KOPT-K1 (cell line): ENCODE measurements at regions not wholly inside any gene's neighbourhood (a gene's known extent, or its start where the extent isn't known, plus 50 kb on each side); places are given as distances from the start of the nearest gene placed in this dataset.
A peak's percentile ranks its signal among the peaks of the same experiment; 100 is the strongest.

Experiments used
- H3K27ac ChIP-seq: fragments of 200-600 bp; sonication (generic); 2 replicates; pipeline ENCODE4 v1.5.1; 2016; ENCODE audit warnings: antibody characterized with exemption, mild to moderate bottlenecking, low read depth, low read length; ENCODE audit not compliant: poor library complexity, severe bottlenecking
- H3K36me3 ChIP-seq: fragments of 200-600 bp; sonication (generic); 2 replicates; pipeline ENCODE4 v1.5.1; 2017; ENCODE audit warnings: antibody characterized with exemption, mild to moderate bottlenecking, low read length, moderate library complexity; ENCODE audit not compliant: insufficient read depth
- H3K9me3 ChIP-seq: fragments of 200-600 bp; sonication (generic); 2 replicates; pipeline ENCODE4 v1.5.1; 2017; ENCODE audit warnings: antibody characterized with exemption, low read length, mild to moderate bottlenecking; ENCODE audit not compliant: insufficient read depth, poor library complexity, severe bottlenecking

DNA sequence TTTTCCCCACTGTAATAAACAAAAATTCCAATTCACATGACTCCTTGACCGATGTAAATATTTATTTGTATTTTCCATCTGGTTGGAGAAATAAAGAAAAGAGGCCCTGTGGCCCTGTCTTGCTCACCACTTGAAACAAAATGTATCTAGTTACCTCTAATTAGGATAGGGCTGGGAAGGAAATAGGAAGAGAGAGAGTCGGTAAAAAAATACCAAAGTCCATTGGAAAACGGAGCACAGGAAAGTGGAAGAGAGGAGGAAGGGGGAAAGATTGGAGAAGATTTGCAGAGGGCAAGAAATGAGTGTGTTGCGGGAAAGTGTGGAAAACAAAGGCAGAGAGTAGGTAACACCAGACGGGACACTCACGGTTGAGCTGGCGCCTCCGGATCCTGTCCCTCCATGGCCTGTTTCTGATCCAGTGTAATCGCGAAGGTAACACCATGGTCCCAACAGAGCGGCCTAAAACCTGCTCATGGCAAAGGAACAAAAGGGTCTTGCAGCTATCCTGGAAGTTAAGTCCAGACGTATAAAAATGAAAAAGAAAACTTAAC is 105.8 kb upstream of the RIPOR2 start:
- Histone ChIP-seq H3K9me3 (no peaks in the 10 kb centered on the region), H3K27ac (peak overlapping the region; percentile 94), H3K36me3 (no peaks in the 10 kb centered on the region)

- no peaks in the 10 kb centered on the region for H3K9me3 ChIP-seq
- peak overlapping the region; percentile 94 for H3K27ac ChIP-seq
- H3K36me3 ChIP-seq: no peaks in the 10 kb centered on the region
Measured at GRCh38 chr6:25042036-25042521, 106.3 kb upstream of the RIPOR2 start.

DNA sequence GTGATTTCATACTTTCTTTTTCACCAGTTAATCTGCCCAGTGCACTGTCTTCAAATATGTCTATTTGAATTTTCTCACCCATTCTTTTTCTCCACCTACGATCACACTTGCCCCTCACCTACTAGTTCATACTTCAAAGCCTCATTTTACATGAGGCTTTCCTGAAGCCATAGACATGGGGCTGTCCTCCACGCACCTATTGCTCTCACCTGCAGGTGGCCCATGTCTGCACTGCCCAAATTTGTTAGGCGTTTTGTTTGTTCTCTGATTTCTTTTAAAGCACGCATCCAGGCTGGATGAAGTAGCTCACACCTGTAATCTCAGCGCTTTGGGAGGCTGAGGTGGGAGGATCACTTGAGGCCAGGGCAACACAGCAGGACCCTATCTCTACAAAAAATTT is 106.8 kb upstream of the RIPOR2 start:
- Histone ChIP-seq H3K36me3 (no peaks in the 10 kb centered on the region), H3K9me3 (no peaks in the 10 kb centered on the region), H3K27ac (peak overlapping the region; percentile 94)

DNA sequence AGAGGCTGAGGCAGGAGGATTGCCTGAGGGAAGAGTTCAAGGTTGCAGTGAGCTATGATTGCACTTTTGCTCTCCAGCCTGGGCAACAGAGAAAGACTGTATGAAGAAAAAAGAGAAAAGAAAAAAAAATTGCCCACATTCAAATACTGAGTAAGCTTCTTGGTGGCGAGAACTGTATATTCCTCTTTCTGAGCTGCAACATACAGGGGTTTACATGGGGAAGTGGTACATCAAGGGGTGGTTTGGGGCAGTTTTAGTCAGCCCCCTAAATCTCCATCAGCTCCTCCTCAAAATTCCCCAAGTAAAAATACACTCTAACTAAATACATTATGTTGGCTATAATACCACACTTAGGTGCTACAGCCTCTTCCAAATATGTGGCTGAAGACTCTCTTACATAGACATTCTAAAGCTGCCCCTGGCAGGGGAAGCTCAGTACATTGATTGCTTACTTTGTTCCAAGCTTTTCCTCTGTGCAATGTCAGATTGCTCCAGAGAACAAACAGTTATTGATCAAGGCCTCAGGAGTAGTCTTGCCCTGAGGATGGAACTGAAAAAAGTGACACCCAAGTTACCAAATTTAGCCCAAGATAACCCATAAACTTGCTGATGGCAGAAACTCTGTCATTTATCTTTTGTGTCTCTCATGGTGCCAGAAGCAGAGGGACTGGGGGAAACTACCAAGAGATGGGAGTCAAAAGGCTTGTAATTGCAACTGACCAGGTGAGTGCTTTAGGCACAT is 107.4 kb upstream of the RIPOR2 start:
- Histone ChIP-seq H3K36me3 (no peaks in the 10 kb centered on the region), H3K9me3 (no peaks in the 10 kb centered on the region), H3K27ac (no peak overlapping the region)

- H3K27ac ChIP-seq: no peak overlapping the region
- H3K36me3 ChIP-seq: no peaks in the 10 kb centered on the region
- H3K9me3 ChIP-seq: peaks cover 7% of the 10 kb centered on the region
Measured at GRCh38 chr6:25043892-25044291, 108.1 kb upstream of the RIPOR2 start.

- Histone ChIP-seq H3K36me3 (no peaks in the 10 kb centered on the region), H3K9me3 (peaks cover 13% of the 10 kb centered on the region), H3K27ac (no peak overlapping the region)
Measured at GRCh38 chr6:25046942-25047341, 111.2 kb upstream of the RIPOR2 start.

DNA sequence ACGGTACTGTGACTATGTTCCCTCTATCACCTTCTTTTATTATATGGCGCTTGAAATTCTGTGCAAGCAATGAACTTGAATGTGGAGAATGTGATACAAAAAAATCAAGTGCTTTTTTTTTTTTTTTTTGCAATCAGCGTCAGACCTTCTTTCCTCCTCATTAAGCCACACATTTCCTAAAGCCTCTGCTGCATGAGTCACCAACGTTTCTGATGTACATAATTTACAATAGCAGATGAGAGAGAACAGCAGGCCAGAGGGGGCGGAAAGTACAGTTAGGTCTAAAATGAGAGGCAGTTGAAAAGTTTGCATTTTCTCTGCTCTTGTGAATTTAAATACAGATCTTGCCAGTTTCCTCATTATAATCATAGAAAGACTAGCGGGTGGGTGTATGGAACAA is 114.6 kb upstream of the RIPOR2 start:
- no peaks in the 10 kb centered on the region for H3K36me3 ChIP-seq
- peak overlapping the region; percentile 78 for H3K27ac ChIP-seq
- peaks cover 13% of the 10 kb centered on the region for H3K9me3 ChIP-seq

DNA sequence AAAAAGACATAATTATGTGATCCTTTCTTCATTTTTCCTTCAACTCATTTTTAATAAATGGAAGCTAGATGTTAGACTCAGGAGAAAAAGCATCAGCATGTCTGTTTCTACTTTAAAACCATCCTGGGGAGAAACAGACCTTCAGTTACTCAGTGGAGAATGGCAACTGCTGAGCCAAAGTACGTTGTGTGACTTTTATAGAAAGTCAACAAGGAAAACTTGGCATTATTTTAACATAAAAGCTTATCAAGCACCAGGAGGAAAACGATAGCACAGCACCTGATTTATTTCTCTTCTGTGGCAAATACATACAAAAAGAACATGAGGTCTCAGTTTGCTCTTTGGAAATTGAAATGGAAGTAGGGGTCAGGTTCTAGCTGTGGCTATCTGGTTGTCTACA is 115.3 kb upstream of the RIPOR2 start:
- Histone ChIP-seq H3K27ac (peak overlapping the region; percentile 78), H3K36me3 (no peaks in the 10 kb centered on the region), H3K9me3 (peaks cover 13% of the 10 kb centered on the region)

- peak overlapping the region; percentile 78 for H3K27ac ChIP-seq
- H3K9me3 ChIP-seq: peaks cover 13% of the 10 kb centered on the region
- H3K36me3 ChIP-seq: no peaks in the 10 kb centered on the region
Measured at GRCh38 chr6:25052181-25052580, 116.4 kb upstream of the RIPOR2 start.

DNA sequence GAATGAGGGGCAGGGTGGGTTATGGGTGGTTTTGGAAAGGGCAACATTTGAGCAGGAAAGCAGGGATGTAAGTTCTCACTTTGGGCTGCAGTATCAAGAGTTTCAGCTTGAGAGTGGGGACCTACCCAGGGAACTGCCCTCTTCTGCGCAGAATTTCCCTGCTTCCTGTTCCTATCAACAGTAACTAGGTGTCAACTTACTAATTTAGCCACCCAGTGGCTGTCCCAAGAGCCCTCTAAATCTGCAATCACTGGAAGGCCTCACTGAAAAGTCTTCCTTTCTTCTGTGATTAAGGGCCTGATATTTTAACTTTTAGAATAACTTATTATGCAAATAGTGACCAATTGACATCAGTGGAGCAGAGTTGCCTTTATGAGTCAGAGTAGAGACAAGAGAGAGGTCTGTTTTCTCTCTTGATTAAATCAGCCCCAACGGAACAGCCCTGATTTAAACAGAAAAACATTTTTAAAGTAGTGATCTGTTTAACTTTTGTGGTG is 118.2 kb upstream of the RIPOR2 start:
- H3K9me3 ChIP-seq: peaks cover 5% of the 10 kb centered on the region
- peak overlapping the region; percentile 46 for H3K27ac ChIP-seq
- no peaks in the 10 kb centered on the region for H3K36me3 ChIP-seq

DNA sequence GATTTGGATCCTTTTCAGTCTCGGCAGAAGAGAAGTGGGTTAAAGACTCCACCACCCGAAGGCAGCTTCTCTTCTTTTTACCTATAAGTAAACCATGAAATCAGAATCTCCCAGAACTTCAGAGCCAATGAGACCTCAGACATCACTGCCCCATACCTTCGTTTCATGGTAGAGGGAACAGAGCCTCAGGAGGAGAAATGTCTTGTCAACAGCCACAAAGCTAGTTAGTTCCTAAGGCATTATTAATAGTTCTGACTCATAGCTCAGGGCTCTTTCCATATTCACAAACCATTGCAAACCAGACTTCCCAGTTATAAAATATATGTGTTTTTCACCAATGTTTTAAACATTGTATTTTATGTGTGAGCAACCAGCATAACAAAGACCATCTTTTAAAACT is 118.7 kb upstream of the RIPOR2 start:
- Histone ChIP-seq H3K36me3 (no peaks in the 10 kb centered on the region), H3K27ac (peak overlapping the region; percentile 89), H3K9me3 (peaks cover under 1% of the 10 kb centered on the region)

GRCh38 chr6:25056130-25056529 is 120.4 kb upstream of the RIPOR2 start:
- H3K27ac ChIP-seq: peak overlapping the region; percentile 89

DNA sequence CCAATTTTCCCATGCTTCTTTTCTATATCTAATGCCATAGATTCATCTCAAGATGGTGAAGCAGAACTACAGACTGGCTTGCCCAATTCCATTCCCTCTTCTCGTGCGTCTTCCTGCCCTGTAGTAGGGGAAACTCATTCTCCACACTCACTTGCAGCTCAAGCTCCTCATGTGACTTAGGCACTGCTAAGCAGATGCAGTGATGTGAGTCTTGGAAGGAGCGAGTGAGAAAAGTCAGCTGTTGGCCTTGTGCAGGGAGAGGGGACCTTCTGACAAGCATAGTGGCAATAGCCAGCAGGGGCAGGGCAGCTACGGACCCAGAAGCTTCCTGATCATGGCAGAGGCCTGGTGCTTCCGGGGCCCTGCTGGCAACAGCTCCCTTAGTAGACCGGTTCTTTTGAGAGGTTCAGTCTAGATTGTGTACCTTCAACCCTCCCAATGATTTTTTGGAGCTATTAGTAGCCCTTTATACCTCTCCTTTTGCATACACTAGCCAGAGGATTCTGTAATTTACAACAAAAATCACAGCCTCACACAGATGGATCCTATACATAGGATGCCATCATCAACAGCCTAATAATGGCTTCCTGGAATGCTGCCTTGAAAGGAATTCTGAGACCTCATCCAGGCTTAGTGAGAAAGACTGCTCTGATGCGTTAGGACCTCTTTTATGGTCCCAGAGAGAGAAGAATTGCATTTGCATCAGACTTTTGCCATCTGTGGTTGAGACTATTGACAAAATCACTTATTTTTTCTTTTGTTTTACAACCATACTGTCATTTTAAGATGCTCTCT is 121.5 kb upstream of the RIPOR2 start:
- Histone ChIP-seq H3K36me3 (no peaks in the 10 kb centered on the region), H3K9me3 (no peaks in the 10 kb centered on the region), H3K27ac (peak overlapping the region; percentile 89)

More at GRCh38 chr6:25056130-25056529, 120.4 kb upstream of the RIPOR2 start:
- H3K9me3 ChIP-seq: no peaks in the 10 kb centered on the region
- H3K36me3 ChIP-seq: no peaks in the 10 kb centered on the region

DNA sequence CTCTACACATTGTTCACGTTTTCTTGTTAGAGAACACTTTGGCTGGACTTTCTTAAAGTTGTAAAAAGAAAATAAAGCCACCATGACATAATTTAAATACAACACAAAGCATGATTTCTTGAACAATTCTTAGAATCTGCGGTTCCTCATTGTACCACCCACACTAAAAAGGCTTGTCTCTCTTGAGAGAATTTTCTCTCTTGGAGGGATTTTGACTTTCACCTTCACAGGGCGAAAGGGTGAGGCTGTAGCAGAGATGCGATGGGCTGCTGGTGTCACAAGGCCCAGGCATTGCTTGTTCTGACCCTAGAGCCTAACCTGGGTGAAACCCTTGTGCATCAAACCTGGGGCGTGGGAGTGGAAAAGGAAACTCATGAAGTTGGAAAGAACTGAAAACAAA is 122.7 kb upstream of the RIPOR2 start:
- Histone ChIP-seq H3K27ac (peak overlapping the region; percentile 28), H3K9me3 (no peaks in the 10 kb centered on the region)

GRCh38 chr6:25058941-25059340 is 123.2 kb upstream of the RIPOR2 start:
- peak overlapping the region; percentile 28 for H3K27ac ChIP-seq
- no peaks in the 10 kb centered on the region for H3K9me3 ChIP-seq
- H3K36me3 ChIP-seq: no peaks in the 10 kb centered on the region

More for the DNA sequence above, 122.7 kb upstream of the RIPOR2 start:
- H3K36me3 ChIP-seq: no peaks in the 10 kb centered on the region
